GM19025 (cell line): ENCODE measurements at regions not wholly inside any gene's neighbourhood (a gene's known extent, or its start where the extent isn't known, plus 50 kb on each side); places are given as distances from the start of the nearest gene placed in this dataset.

Source experiments
- ATAC-seq: cut with Tn5 transposase; IDR thresholded peaks from one replicate; pipeline ENCODE4 v1.9.1; 2021; ENCODE audit warnings: mild to moderate bottlenecking, low read depth, moderate library complexity; ENCODE audit not compliant: unreplicated experiment

DNA sequence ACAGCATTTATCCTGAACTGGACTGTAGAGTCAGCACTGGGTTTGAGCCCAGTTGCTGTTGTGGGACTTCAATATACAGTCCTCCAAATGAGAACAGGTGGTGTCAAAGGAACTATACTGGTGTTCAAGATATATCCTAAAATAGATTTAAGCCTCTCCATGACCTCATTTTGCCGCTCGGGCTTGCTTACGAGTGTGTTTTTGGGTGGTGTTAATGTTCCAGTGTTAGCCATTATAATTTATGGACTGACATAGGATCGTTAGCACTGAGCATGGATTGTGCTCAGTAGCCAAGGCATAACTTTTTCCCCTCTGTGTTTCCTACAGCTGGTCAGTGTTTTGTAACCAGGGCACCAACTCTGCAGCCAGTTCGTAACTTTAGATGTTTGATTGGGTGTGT, 306.6 kb downstream of the SPATA31D1 start:
- ATAC-seq, result no peak

GRCh38 chr9:82299870-82300269, 311.3 kb downstream of the SPATA31D1 start:
- ATAC-seq, result no peak

DNA sequence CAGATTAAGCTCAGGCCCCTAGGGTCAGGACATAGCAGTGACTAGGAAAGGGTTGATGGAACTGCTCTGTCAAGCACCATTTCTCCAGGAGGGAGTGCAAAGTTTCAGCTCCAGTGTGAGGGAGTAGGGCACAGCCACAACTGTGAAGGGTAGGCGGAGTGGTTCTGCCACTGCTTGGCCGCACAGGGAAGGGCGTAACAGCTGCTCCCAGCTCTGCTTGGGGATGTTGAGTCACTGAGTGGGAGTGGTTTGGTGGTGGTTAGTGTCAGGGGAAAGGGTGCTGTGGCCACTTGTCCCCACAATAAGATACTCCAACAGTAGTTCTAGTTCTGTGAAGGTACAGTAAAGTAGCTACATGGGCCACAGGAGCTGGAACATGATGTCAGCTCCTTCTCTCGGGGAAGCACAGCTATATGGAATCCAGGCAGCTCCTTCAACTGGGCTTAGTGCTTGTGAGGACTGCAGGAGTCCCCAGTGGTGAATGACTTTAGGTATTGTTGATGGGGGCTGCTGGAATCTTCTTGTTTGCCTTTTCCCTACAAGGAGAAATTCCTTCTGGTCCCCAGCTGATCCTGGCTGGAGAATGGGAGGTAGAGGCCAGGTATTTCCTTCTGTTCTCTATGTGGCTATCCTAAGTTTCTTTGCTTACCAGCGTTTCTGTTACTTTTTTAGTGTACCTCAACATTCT, 314.5 kb downstream of the SPATA31D1 start:
- ATAC-seq, result no peak

GRCh38 chr9:82308836-82309235, 320.3 kb downstream of the SPATA31D1 start:
- no peak for ATAC-seq

DNA sequence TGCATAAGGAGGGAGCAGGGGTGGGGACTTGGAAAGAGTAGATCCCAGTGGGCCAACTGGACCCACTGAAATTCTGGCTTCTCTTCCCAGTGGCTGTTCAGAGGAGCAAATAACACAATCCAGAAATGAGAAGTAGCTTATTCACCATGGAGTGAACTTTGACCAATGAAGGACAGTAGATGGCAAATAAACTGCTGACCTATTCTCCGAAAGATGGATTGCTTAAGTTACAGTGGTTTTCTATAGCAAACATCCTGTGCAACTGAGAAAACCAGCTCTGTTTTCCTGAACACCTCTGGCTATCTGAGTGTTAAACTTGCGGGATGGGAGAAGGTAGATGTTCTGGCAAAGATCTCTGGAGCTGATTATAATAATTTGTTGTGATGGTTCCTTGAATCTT, 325.1 kb downstream of the SPATA31D1 start:
- no peak for ATAC-seq

DNA sequence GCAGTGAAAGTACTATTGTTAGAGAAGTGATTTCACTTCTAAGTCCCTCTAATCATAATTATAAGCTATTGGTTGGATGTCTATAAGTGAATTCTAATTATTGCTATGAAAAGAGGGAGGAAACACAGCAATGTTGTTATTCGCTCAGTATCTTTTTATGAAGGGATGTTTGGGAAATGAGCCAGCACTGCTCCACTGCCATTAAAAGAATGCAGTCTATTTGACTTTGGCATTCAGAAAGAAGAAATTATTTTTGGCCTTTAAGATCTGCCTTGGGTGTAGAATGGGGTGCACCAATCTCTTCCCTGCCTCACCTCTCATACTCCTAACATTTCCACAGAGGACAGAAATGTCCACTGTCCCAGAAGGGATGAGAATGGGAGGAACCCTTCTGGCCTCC, 332.0 kb downstream of the SPATA31D1 start:
- no peak for ATAC-seq

- ATAC-seq, result no peak
Observed at GRCh38 chr9:82325907-82326306, 337.3 kb downstream of the SPATA31D1 start.

DNA sequence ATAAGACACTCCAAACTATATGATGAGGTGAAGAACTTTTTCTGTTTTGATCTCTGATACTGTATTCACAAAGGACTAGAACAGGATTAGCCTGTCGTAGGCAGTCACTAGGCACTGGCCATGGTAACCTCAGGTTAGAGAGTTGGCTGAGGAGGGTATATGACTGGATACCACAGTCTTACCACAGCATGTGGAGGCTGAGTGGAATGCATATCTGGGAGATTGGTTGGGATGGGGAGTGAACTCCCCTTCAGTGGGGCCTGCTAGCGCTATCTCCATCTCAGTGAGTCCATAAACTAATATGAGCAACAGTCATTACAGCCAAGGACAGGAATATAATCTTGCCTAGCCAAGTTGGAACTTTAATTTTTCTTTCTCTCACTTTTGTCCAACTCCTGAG, 339.1 kb downstream of the SPATA31D1 start:
- no peak for ATAC-seq

GRCh38 chr9:82331079-82331478, 342.5 kb downstream of the SPATA31D1 start:
- ATAC-seq, result no peak

DNA sequence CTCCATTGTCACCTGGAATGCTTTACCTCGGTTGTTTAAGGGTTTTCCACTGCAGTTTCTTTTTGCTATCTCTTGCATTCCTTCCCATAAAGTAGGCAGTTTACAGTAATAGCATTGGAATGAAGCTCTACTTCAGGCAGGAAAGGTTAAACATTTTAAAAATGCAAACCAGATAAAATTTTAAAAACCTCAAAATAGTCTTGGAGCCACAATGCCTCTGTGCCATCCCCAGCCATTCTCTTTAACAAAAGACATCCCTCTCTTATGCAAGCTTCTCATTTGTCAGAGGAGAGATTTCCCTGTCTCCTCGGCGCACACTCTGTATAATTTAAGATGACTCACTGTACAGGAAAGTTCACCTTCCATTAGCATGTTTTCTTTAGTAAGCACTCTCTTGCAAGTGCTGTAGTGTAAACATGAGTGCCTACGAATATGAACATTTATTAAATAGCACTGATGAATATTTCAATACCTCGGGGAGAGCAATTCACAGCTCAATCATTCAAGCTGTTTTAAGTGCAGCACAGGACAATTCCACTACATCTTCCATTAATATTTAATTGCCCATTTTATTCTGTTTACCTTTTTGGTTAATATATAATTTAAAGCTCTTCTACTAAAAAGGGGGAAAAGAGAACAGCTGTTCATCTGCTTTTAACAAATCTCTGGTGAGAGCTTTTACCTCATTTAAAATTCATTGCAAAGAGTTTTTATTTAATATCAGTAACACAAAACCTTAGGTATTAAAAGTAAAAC, 343.6 kb downstream of the SPATA31D1 start:
- ATAC-seq, result no peak

DNA sequence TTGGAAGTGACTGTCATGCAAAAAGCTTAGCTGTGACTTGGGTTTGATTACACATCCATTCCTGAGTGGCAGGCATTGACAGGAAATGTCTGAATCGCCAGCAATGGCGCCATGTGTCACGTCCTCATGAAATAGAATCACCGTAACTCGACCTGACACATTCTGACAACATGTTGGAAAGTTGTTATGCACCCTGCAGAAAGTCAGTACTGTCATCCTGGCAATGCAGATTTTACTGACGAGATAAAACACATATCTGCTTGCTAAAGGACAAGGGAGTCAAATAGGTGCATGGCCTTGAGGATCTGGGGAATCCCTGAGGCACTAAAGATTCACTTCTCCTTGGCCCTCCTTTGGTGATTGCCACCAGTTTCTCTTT, 344.2 kb downstream of the SPATA31D1 start:
- no peak for ATAC-seq

DNA sequence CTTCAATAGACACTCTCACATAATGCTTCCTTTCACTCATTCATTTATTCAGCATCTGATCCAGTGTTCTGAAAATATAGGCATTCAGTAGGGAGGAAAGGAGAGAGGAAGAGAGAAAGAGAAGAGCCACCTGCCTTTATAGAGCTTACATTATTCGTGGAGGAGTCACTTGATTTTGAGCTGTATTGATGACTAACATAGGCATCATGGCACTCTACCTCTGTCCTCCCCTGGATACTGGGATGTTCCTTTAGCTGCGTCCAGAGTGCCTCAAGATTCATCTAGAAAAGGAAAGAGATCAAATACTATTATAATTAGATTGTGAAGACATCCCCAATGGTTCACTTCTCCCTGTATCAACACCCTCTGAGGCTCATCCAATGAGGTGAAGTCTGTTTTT, 345.1 kb downstream of the SPATA31D1 start:
- ATAC-seq, result no peak

DNA sequence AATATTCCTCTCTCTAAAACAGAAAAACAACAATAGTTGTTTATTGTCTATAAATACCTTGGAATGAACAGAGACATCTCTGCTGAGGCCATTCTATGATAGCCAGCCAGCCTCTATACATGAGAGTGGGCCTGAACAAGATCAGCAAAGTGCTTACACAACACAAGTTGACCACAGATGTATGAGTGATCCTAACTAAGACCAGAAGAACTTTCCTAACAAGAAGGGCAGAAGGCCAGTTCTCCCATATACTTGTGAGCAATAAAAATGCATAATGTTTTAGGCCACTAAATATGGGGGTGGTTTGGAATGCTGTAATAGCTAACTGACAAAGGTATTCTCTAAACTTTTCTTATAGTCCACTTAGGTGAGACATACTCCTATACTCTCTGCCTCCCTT, 345.7 kb downstream of the SPATA31D1 start:
- no peak for ATAC-seq

- ATAC-seq, result no peak
Observed at GRCh38 chr9:82337351-82337750, 348.8 kb downstream of the SPATA31D1 start.

DNA sequence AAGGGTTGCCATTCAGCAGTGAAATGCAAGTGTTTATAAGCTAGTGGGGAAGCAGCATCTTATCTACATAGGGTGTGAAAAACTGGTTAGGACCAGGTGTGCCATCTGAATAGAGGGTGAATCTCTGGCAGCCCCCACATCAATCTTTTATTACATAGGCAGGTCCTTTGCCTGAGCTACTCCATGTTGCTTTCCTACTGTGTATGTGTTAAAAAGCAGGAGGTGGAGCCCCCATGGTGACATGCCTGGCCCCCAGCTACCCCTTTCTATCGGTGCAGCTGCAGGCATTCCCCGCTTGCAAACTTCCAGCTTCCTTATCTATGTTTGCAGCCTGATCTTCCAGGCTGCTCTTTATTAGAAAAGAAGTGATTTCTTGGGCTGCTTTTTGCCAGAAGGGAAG, 353.5 kb downstream of the SPATA31D1 start:
- no peak for ATAC-seq

GRCh38 chr9:82346040-82346439, 357.5 kb downstream of the SPATA31D1 start:
- no peak for ATAC-seq

- no peak for ATAC-seq
Observed at GRCh38 chr9:82353631-82354278, 365.2 kb downstream of the SPATA31D1 start.

GRCh38 chr9:82354279-82354659, 365.7 kb downstream of the SPATA31D1 start:
- ATAC-seq, result no peak

DNA sequence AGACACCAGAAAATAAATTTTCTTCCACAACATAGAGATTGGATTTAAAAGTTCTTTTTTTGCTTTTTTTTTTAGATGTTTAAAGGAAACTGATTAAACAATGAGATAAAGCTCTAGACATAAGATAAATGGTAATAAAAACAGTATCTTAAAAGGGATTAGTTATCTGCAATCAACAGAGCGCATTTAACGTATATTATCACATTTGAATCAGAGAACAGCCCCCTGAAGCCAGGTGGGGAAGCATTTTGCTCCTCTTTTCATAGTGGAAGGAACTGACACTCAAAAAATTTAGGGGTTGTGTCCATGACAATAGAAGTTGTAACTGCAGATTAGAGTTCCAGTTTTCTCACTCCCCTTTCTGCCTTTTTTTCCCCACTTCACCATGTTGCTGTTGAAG, 367.6 kb downstream of the SPATA31D1 start:
- no peak for ATAC-seq

DNA sequence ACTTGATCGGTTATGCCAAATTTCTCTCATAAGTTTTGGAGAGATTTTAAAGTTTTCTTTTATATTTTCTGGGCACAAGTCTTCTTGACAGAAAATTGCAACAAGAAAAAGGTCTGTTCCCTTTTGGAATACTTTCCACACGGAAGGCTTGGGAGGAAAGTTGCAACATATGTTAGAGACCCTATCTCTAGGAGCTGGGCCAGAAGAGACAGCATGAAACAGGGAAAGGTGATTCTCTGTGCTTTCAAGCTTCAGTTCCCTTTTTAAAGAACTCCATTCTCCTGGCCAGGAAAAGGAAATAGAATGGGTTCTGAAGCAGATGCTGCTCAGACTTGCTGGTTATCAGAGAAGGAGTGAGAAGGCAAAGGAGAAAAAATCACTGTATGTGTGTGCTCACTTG, 368.3 kb downstream of the SPATA31D1 start:
- ATAC-seq, result no peak

DNA sequence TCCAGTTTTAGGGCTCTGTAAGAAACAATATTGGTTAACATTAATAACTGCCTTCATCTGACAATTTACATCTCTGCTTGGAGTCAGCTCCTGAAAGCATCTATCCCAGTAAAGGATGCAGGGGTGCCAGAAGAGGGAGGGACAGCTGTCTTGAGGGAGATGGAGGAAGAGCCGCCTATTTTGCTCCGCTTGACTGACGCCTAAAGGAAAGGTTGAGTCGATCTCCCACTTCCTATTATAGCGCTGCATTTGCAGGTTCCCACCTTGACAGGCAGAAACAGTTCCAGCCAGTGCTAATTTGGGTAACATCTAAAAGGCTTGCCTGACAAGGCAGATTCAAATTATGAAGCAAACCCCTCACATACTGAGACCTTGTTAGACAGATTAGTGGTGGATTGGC, 374.6 kb downstream of the SPATA31D1 start:
- ATAC-seq, result no peak

- no peak for ATAC-seq
Observed at GRCh38 chr9:82363682-82364081, 375.1 kb downstream of the SPATA31D1 start.
